ENCODE measurements at regions not wholly inside any gene's neighbourhood (a gene's known extent, or its start where the extent isn't known, plus 50 kb on each side); places are given as distances from the start of the nearest gene placed in this dataset.

- TF ChIP-seq CTCF (IDR thresholded peaks at IDR 0.05) (no peak), POLR2A (IDR thresholded peaks at IDR 0.05) (no peak), POLR2AphosphoS5 (IDR thresholded peaks at IDR 0.05) (no peak)
Observed at GRCh38 chr5:125409861-125410536, 663.6 kb upstream of the ZNF608 start.

Measured in suprapubic skin (tissue), 4 donors.